H1 (cell line): ENCODE measurements at regions not wholly inside any gene's neighbourhood (a gene's known extent, or its start where the extent isn't known, plus 50 kb on each side); places are given as distances from the start of the nearest gene placed in this dataset.

ENCODE experiments used
- POU5F1 ChIP-seq: IDR thresholded peaks from 2 replicates; pipeline ENCODE4 v1.6.1; 2011; ENCODE audit warnings: low read depth, mild to moderate bottlenecking, low read length, moderate library complexity

DNA sequence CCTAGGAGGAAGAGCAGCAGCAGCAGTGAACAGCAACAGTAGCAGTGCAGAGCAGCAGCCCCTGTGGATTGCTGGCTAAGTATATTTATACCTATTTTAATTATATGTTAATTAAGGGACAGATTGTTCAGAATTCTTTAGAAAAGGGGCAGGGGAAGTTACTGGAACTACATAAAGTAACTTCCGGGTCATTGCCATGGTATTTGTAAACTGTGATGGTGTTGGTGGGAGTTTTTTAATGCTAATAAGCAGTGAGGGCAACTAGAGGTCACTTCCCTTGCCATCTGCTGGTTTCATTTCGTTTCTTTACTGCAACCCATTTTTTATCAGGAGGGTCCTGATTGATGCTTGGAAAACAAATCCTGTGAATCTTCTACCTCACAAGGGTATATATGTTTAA, 229.8 kb upstream of the PODXL start (continued):
- TF ChIP-seq POU5F1 = no peak
